Endothelial cell of umbilical vein (primary cell): ENCODE measurements at regions not wholly inside any gene's neighbourhood (a gene's known extent, or its start where the extent isn't known, plus 50 kb on each side); places are given as distances from the start of the nearest gene placed in this dataset.

ENCODE experiments used
- EZH2 ChIP-seq: IDR thresholded peaks from 2 replicates; pipeline ENCODE4 v1.6.1; 2012; ENCODE audit warnings: borderline replicate concordance, low read depth, mild to moderate bottlenecking, moderate library complexity, low read length, inconsistent platforms; ENCODE audit not compliant: severe bottlenecking
- FOS ChIP-seq: IDR thresholded peaks from 2 replicates; pipeline ENCODE4 v1.6.1; 2011; ENCODE audit warnings: mild to moderate bottlenecking, low read length, moderate library complexity, borderline replicate concordance; ENCODE audit not compliant: insufficient read depth
- GATA2 ChIP-seq: IDR thresholded peaks from 2 replicates; pipeline ENCODE4 v1.7.0; 2011; ENCODE audit warnings: low read depth, mild to moderate bottlenecking, moderate library complexity, mixed read lengths, low read length; ENCODE audit not compliant: insufficient read length, insufficient read depth
- MYC ChIP-seq: IDR thresholded peaks from one replicate; pipeline ENCODE4 v1.6.1; 2011; ENCODE audit warnings: mild to moderate bottlenecking, low read depth, low read length
- POLR2A ChIP-seq: IDR thresholded peaks from 2 replicates; pipeline ENCODE4 v1.6.1; 2012; ENCODE audit warnings: low read depth, mild to moderate bottlenecking, control low read depth, low read length
- POLR2AphosphoS5 ChIP-seq: IDR thresholded peaks from 2 replicates; pipeline ENCODE4 v1.6.1; 2012; ENCODE audit warnings: low read depth, mild to moderate bottlenecking, control low read depth, low read length, moderate library complexity; ENCODE audit not compliant: insufficient read depth
- TF ChIP-seq, protein P1 (sequence below), 2 donors: IDR thresholded peaks; 1 replicate in 1 of 2; 2 replicates in 1 of 2; pipeline ENCODE4 v1.5.1; 2011; ENCODE audit warnings: low read length in 2 of 2, mild to moderate bottlenecking in 2 of 2, moderate library complexity in 2 of 2, control low read depth in 1 of 2, inconsistent platforms in 1 of 2, low read depth in 1 of 2; ENCODE audit not compliant: insufficient read depth in 1 of 2; ENCODE audit errors: extremely low read depth in 1 of 2
- TF ChIP-seq, protein P2 (sequence below): IDR thresholded peaks from 2 replicates; pipeline ENCODE4 v1.6.1; 2011; ENCODE audit not compliant: insufficient read depth, insufficient read length

DNA sequence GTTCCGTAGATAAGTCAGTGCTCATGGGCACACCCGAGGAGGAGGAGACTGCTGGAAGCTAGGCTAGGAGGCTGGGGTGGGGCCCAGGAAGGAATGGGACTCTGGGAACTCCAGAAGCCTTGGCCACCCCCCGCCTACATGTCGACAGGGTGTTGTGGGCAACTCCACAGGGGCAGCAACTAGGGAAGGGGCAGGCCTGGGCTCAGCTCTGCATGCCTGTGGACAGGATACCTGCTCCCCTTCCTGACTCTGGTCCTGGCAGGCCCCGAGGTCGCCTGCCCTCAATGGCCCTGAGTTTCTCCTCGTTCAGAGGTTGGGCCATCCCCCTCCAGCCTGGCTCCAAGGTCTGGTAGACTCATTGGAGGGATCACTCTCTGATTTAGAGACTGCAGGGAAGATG, 138.9 kb upstream of the LINGO1 start:
- TF ChIP-seq, protein P1, sequence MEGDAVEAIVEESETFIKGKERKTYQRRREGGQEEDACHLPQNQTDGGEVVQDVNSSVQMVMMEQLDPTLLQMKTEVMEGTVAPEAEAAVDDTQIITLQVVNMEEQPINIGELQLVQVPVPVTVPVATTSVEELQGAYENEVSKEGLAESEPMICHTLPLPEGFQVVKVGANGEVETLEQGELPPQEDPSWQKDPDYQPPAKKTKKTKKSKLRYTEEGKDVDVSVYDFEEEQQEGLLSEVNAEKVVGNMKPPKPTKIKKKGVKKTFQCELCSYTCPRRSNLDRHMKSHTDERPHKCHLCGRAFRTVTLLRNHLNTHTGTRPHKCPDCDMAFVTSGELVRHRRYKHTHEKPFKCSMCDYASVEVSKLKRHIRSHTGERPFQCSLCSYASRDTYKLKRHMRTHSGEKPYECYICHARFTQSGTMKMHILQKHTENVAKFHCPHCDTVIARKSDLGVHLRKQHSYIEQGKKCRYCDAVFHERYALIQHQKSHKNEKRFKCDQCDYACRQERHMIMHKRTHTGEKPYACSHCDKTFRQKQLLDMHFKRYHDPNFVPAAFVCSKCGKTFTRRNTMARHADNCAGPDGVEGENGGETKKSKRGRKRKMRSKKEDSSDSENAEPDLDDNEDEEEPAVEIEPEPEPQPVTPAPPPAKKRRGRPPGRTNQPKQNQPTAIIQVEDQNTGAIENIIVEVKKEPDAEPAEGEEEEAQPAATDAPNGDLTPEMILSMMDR (IDR thresholded peaks at IDR 0.05; ENCODE audit: extremely low read depth in 1 of 2, insufficient read depth in 1 of 2, low read depth in 1 of 2, low read length in 2 of 2): no peak
- TF ChIP-seq POLR2A (no peak), EZH2 (no peak), POLR2AphosphoS5 (no peak), FOS (no peak), GATA2 (no peak), MYC (no peak)
- TF ChIP-seq, protein P2, sequence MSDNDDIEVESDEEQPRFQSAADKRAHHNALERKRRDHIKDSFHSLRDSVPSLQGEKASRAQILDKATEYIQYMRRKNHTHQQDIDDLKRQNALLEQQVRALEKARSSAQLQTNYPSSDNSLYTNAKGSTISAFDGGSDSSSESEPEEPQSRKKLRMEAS: no peak
